NCI-H1092 treated with DMSO at 0.1 percent for 48 hours (cell line): ENCODE measurements at regions not wholly inside any gene's neighbourhood (a gene's known extent, or its start where the extent isn't known, plus 50 kb on each side); places are given as distances from the start of the nearest gene placed in this dataset.

Experiments
- DNase-seq: peaks from one replicate; lab custom pipeline; 2025; lab: John Stamatoyannopoulos, UW

DNA sequence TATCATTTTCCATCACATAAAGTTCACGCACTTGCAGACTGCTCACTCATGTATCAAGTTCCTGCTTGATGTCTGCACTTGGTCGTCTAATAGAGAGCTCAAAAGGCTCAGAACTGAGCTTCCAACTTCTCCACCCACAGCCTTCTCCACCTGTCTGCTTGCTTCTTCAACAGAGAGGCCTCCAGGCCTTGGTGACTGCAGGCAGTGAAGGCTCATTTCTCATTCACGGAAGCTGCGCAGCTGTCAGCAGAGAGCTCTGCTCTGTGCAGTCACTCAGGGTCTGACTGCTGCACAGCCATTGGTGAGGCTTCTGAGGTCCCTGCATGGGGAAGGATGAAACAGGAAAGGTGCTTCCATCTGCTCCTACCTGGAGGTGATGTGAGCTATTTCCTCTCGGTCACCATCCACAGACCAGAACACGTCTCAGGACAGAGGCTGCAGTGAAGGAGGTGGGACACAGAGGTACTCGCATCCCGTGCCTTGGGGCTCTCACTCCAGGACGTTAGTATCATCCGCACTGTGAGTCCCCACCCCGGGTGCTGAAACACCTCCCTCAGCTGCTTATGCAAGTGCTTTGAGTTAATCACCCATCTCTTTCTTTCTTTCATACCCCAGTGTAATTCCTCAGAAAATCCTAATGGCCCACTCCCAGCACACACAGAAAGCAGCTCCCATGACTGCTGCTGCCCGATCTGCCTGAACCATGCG lies 126.2 kb downstream of the TMEM18 start:
- DNase-seq: no peak

DNA sequence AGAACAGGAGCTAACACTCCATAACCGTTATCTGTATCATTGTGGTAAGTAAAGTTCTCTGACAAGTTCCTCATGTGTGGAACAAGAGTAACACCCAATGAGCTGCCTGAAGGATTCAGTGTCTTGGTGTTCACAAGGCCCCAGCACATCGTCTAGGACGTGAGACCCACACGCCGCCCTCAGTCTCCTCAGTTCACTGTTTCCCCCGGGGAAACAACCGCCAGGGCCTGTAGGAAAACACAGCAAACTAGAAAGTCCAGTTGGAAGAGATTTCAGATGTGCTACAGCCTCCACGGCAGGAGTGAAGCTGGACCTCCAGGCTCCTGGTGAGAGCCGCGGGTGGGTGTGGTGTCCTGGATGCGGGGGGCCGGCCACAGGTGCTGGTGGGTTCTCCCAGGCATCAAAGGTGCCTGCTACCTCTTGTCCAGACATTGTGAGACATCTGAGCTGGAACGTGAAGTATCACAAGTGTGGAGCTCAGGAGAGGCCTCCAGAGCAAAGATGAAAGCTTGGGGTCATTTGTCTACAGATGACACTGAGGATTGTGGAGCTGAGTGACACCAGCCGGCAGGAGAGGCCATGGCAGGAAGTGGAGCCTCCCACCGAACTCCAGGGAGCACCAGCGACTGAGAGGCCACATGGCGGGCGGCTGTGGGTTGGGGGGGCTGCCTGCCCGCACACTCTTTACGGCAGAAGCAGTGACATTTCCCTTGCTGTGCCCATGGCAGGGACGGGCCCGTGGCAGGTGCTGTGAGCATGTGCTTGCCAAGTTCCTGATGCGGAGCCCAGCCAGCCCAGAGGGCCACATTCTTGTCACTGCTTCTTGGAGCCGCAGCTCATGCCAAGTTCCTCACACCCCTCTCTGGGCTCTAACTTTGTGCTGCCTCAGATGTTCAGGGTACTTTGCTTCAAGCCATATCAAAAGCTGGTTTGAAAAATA lies 131.2 kb downstream of the TMEM18 start:
- no peak for DNase-seq

GRCh38 chr2:545228-545627 lies 132.0 kb downstream of the TMEM18 start:
- no peak for DNase-seq

DNA sequence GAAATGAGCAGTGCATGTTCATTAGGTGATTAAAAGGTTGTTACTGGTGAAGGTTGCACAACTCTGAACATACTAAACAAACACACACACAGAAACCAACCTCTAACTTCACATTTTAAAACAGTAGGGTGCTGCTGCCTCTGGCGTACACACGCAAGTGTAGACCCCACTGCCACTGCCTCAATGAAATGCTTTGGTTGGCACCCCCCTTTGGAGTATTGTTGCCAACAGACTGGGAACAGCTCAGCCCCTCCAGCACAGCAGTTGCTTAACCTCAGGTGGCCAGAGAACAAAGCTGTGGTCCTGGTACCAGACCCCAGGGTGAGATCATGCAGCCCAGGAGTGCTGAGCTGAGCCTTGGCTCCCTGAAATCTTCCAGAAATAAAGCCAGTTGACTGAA lies 138.6 kb downstream of the TMEM18 start:
- no peak for DNase-seq

DNA sequence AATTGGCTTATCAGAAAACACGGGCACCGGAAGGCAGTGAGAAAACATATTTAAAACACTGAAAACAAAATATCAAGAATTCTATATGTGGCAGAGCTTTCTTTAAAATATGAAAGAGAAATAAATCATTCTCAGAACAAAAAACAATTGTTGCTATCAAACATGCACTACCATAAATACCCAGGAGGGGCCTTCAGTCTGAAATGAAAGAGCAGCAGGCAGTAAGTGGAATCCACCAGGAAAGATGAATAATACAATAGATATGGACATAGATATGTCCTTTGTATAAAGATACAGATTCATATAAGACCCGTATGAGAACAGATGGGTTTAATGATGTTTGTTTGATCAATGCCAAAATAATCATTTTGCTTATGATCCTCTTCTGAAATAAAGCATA lies 142.0 kb downstream of the TMEM18 start:
- no peak for DNase-seq

- no peak for DNase-seq
These were observed 147.4 kb downstream of the TMEM18 start for GRCh38 chr2:529852-530251.

- DNase-seq: peak; percentile 73
These were observed 147.8 kb downstream of the TMEM18 start for GRCh38 chr2:529424-529823.

- no peak for DNase-seq
These were observed 149.6 kb downstream of the TMEM18 start for GRCh38 chr2:527581-527980.

- no peak for DNase-seq
These were observed 150.3 kb downstream of the TMEM18 start for GRCh38 chr2:526918-527317.

- no peak for DNase-seq
These were observed 151.6 kb downstream of the TMEM18 start for GRCh38 chr2:525611-526010.

- no peak for DNase-seq
These were observed 152.2 kb downstream of the TMEM18 start for GRCh38 chr2:525021-525420.

DNA sequence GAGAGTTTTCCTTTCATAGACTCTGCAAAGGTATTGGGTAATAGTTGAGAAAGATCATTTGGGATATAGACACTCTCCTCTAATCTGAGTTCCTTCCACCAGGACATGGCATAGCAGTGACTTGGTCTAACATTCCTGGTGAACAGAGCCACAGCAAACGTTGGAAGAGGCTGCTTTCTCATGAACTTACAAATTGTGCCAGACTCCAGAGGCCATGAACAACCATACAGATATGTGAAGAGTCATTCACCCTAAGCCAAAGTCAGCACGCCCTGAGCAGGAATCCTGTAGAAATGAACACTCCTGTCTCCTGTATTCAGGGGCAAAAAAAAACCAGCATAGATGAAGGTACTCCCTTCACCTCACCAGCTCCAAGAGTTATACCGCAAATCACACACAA lies 152.8 kb downstream of the TMEM18 start:
- no peak for DNase-seq

DNA sequence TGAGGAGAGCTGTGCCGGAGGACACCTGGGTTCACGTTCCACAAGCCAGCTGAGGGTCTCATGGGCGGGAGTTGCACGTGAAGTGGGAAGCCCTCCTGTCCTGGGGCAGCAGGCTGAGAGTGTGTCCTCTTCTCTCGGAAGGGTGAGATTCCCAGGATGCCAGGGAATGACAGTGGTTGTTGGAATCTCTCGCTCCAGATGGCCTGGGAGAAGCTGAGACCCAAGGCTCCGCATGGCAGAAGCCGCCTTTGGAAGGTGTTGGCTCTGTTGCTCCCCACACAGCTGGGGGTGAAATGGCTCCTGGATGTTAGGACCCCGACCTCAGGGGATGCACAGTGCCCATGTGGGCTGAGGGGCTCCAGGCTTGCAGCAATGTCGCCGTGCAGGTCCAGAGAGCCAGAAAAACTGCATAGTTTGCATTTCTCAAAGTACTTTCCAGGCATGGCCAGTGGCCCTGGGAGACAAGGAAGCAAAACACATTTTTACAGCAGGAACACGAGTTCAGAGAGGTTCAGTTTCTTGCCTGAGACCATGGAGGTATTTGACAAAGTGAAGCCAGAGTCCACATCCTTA lies 153.4 kb downstream of the TMEM18 start:
- no peak for DNase-seq

- DNase-seq: no peak
These were observed 154.4 kb downstream of the TMEM18 start for GRCh38 chr2:522776-523175.

DNA sequence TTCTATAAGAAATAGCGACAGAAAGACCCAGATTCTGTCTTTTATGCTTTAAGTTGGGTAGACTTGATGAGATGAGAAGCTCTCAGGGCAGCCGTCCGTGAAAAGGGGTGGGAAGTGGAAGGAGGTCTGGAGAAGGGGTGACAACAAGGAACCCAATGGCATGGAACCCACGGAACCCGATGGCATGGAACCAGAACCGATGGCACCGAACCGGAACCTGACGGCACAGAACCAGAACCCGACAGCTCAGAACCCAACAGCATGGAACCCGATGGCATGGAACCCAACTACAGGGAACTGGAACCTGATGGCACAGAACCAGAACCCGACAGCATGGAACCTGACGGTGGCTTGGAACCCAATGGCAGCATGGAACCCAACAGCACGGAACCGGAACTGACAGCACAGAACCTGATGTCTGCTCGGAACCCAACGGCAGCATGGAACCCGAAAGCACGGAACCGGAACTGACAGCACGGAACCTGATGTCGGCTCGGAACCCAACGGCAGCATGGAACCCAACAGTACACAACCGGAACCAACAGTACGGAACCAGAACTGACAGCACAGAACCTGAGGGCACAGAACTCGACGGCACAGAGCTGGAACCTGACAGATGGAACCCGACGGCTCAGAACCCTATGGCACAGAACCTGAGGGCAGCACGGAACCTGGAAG lies 155.2 kb downstream of the TMEM18 start:
- DNase-seq: no peak

DNA sequence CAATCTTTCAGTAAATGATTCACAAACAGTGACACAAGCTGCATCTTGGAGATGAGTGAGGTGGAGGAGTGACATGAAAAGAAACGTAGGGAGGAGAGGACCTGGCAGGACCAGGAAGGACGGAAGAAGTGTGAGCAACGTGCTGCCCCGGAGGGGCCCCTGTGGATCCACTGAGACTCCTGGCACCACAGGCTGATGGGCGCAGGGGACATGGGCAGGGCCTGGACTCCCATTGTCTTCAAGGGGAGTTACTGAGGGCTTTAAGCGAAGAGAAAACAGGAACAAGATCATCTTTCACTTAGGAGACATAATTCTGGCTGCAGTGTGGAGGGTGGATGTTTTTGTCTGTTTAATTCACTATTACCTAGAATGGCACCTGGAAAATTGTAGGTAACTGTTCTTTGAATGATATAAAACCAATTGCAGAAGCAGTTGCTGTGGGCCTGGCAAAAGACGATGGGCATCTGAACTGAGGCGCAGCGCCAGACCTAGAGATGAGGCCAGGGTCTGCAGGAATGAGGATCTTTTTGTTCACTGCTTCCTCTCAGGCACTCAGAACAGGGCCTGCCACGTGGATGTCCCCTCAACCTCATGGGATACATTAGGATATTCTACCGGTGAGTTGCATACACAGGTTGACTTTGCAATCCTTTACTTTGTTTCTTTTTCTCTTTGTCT lies 156.4 kb downstream of the TMEM18 start:
- no peak for DNase-seq

DNA sequence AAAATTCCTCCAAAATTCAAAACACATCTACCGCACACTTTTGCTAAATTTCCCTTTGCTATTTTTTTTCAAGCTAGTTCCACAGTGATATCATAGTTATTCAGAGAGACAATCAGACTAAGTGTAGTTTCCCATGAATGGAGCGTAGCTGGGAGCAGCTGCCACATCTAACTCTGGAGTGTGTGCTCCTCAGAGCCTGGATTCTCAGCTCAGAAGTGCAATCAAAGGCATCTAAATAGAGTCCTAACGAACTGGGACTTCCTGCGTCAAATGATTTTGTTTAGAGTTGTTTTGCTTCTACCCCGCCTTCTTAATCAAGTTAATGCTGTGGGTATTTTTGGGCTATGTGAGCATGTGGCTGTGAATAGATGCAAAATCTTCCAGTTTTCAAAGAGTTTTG lies 160.3 kb downstream of the TMEM18 start:
- no peak for DNase-seq

DNA sequence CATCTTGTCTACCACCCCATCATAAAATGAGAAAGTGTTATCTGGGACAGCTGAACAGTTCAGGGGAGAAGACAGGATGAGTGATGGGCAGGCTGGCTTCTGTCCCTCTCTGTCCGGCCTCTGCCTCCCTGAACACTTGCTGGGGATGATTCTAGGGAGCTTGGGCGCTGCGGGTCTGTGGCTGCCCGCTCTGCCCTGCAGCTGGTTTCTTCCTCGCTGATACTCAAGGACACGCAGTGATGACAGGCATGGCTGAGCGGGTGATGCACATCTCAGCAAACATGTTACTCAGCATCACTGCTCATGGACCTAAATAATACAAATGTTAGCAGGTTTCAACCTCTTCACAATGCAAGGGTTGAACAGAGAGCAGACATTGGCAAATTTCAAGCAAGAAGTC lies 161.1 kb downstream of the TMEM18 start:
- DNase-seq: no peak

DNA sequence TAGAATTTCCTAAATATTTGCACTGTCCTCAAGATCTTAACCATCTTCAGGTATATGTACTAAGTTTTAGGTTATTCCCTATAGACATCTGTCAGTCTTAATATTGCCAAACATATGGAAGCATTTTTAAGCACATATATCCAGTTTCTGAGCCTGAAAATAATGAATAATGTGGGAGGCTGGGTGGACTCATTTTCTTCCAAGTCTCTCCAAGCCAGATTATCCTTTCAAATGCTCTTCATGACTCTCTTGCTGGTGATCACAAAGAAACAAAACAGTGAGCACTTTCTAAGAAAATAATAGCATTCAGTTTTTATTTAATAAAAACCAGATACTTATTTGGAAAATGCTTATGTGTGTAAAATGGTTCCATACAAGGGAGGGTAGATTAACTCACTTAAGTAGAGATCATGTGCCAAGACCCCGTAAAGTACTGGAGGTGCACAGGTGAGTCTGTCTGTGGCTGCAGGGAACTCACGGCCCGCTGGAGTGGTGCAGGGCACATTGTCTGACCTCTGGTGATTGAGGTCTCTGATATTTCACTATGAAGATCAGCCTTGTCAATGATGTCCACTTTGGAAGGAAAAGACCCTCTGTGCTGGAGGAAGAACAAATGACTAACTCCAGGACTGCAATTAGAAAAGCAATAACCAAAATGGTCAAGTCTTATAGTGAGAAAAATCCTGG lies 161.6 kb downstream of the TMEM18 start:
- DNase-seq: no peak

- no peak for DNase-seq
These were observed 163.1 kb downstream of the TMEM18 start for GRCh38 chr2:513981-514706.

- DNase-seq: no peak
These were observed 166.4 kb downstream of the TMEM18 start for GRCh38 chr2:510839-511238.
